PFSK-1 (cell line): ENCODE measurements at regions not wholly inside any gene's neighbourhood (a gene's known extent, or its start where the extent isn't known, plus 50 kb on each side); places are given as distances from the start of the nearest gene placed in this dataset.

Experiments used
- FOXP2 ChIP-seq: optimal IDR thresholded peaks from 2 replicates; pipeline ENCODE3; 2011; ENCODE audit warnings: borderline replicate concordance, control low read depth, inconsistent platforms; ENCODE audit not compliant: insufficient read depth; ENCODE audit errors: extremely low read length, extremely low read depth
- POLR2AphosphoS5 ChIP-seq: IDR thresholded peaks from 2 replicates; pipeline ENCODE4 v1.6.1; 2012; ENCODE audit warnings: low read depth, mild to moderate bottlenecking, control low read depth, low read length, moderate library complexity
- REST ChIP-seq, 2 experiments: IDR thresholded peaks; 2 replicates each; pipeline versions ENCODE4 v1.6.1 to v1.8.0; 2011 to 2012; ENCODE audit warnings: low read depth in 2 of 2, low read length in 2 of 2, control low read depth in 1 of 2, inconsistent platforms in 1 of 2, mild to moderate bottlenecking in 1 of 2, moderate library complexity in 1 of 2; ENCODE audit not compliant: insufficient read depth in 1 of 2
- SIN3A ChIP-seq: IDR thresholded peaks from 2 replicates; pipeline ENCODE4 v1.6.1; 2012; ENCODE audit warnings: mild to moderate bottlenecking, low read length, moderate library complexity, borderline replicate concordance; ENCODE audit not compliant: insufficient read depth
- TAF1 ChIP-seq: IDR thresholded peaks from 2 replicates; pipeline ENCODE4 v1.6.1; 2012; ENCODE audit warnings: low read length, control low read depth, borderline replicate concordance; ENCODE audit not compliant: insufficient read depth

- TF ChIP-seq TAF1: no peak
- no peak for TF ChIP-seq FOXP2
- no peak for TF ChIP-seq REST (IDR thresholded peaks at IDR 0.05; ENCODE audit: insufficient read depth in 1 of 2, low read depth in 2 of 2, low read length in 2 of 2)
These were observed 855.1 kb upstream of the TENM3 start for GRCh38 chr4:181388061-181388460.

GRCh38 chr4:181416966-181417365 is 826.2 kb upstream of the TENM3 start:
- no peak for TF ChIP-seq POLR2AphosphoS5
- TF ChIP-seq REST (IDR thresholded peaks at IDR 0.05; ENCODE audit: insufficient read depth in 1 of 2, low read depth in 2 of 2, low read length in 2 of 2): no peak
- no peak for TF ChIP-seq FOXP2
- TF ChIP-seq TAF1: no peak
- TF ChIP-seq SIN3A: no peak

- TF ChIP-seq POLR2AphosphoS5 (no peak), REST (IDR thresholded peaks at IDR 0.05; ENCODE audit: insufficient read depth in 1 of 2, low read depth in 2 of 2, low read length in 2 of 2) (no peak), FOXP2 (no peak)
These were observed 824.7 kb upstream of the TENM3 start for GRCh38 chr4:181418496-181418895.

- TF ChIP-seq SIN3A: no peak
- no peak for TF ChIP-seq TAF1
- no peak for TF ChIP-seq FOXP2
- no peak for TF ChIP-seq POLR2AphosphoS5
- no peak for TF ChIP-seq REST (IDR thresholded peaks at IDR 0.05; ENCODE audit: insufficient read depth in 1 of 2, low read depth in 2 of 2, low read length in 2 of 2)
These were observed 822.3 kb upstream of the TENM3 start for GRCh38 chr4:181420950-181421349.

GRCh38 chr4:181424362-181425016 is 818.7 kb upstream of the TENM3 start:
- no peak for TF ChIP-seq REST (IDR thresholded peaks at IDR 0.05; ENCODE audit: insufficient read depth in 1 of 2, low read depth in 2 of 2, low read length in 2 of 2)
- no peak for TF ChIP-seq POLR2AphosphoS5
- no peak for TF ChIP-seq SIN3A
- no peak for TF ChIP-seq TAF1
- TF ChIP-seq FOXP2: no peak
